ENCODE measurements at regions not wholly inside any gene's neighbourhood (a gene's known extent, or its start where the extent isn't known, plus 50 kb on each side); places are given as distances from the start of the nearest gene placed in this dataset.
A peak's percentile ranks its signal among the peaks of the same experiment; 100 is the strongest.

GRCh38 chr4:123073650-123074049 is 151.3 kb upstream of the NUDT6 start:
- Histone ChIP-seq H2AFZ (ENCODE audit: control insufficient read depth, low read depth, low read length) (no peak overlapping the region), H3K9ac (ENCODE audit: control insufficient read depth, insufficient read depth, low read length) (no peak overlapping the region), H3K4me1 (ENCODE audit: control insufficient read depth, insufficient read depth, low read length) (no peaks in the 10 kb centered on the region), H3K36me3 (ENCODE audit: control insufficient read depth in 2 of 2, insufficient read depth in 2 of 2, low read length in 1 of 2) (no peaks in the 10 kb centered on the region), H3K4me2 (ENCODE audit: control insufficient read depth, insufficient read depth) (no peak overlapping the region), H3K27ac (ENCODE audit: control insufficient read depth, insufficient read depth) (no peak overlapping the region), H3K79me2 (ENCODE audit: control insufficient read depth, insufficient read depth, low read length) (no peaks in the 10 kb centered on the region), H3K27me3 (replicated peaks in 1 of 2; ENCODE audit: control insufficient read depth in 2 of 2, insufficient read depth in 2 of 2, low read length in 1 of 2) (no peaks in the 10 kb centered on the region), H3K4me3 (no peak overlapping the region), H4K20me1 (ENCODE audit: control insufficient read depth, insufficient read depth) (no peaks in the 10 kb centered on the region), H3K9me3 (replicated peaks; ENCODE audit: control insufficient read depth, insufficient read depth, low read length) (no peaks in the 10 kb centered on the region)
- ChIA-PET CTCF (no interaction called here), SMC1A (ENCODE audit: uncharacterized antibody, unreplicated experiment) (no interaction called here), RAD21 (ENCODE audit: unreplicated experiment) (no interaction called here), POLR2A (no interaction called here)
- ATAC-seq (no peak), DNase-seq (ENCODE audit: low read depth, low spot score) (no peak), FAIRE-seq (no peak)
- no peak for TF ChIP-seq NR2C1 (IDR thresholded peaks at IDR 0.05)
- TF ChIP-seq, protein P1, sequence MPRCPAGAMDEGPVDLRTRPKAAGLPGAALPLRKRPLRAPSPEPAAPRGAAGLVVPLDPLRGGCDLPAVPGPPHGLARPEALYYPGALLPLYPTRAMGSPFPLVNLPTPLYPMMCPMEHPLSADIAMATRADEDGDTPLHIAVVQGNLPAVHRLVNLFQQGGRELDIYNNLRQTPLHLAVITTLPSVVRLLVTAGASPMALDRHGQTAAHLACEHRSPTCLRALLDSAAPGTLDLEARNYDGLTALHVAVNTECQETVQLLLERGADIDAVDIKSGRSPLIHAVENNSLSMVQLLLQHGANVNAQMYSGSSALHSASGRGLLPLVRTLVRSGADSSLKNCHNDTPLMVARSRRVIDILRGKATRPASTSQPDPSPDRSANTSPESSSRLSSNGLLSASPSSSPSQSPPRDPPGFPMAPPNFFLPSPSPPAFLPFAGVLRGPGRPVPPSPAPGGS (IDR thresholded peaks at IDR 0.05; ENCODE audit: borderline replicate concordance, insufficient read depth, low read depth, low read length, poor library complexity, severe bottlenecking), result no peak
- no TSS peak for BruUV-seq (replicated peaks)
- intact Hi-C loops (cut with micrococcal nuclease; ENCODE audit: unreplicated experiment) (no loop called here), in situ Hi-C loops (cut with MboI) (no loop called here)
- WGBS (ENCODE audit: insufficient coverage, insufficient replicate concordance, low lambda C conversion rate, missing lambda C conversion rate), result 71% methylated on average over 2 of the region's 2 CpGs

DNA sequence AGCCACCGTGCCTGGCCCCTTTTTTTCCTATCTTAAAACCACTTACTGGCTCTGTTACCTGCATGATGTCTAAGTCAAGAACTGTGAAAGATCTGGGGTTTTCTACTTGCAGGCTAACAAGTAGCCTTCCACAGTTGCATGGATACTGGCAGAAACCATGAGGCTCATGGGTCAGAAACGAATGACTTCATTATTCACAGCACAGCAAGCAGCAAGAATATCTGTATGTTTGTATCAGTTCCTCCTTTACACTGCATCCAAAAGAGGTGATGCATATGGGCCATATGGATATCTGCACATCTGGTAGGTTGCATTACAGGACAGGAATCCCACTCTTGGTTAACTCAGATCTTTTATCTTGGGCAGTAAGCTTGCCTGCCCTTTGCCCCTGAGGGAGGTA is 154.9 kb upstream of the NUDT6 start:
- DNase-seq (ENCODE audit: low read depth, low spot score) (no peak), ATAC-seq (peak; percentile 58), FAIRE-seq (no peak)
- Histone ChIP-seq H3K36me3 (ENCODE audit: control insufficient read depth in 2 of 2, insufficient read depth in 2 of 2, low read length in 1 of 2) (no peaks in the 10 kb centered on the region), H3K4me2 (ENCODE audit: control insufficient read depth, insufficient read depth) (no peak overlapping the region), H2AFZ (ENCODE audit: control insufficient read depth, low read depth, low read length) (no peak overlapping the region), H3K9me3 (replicated peaks; ENCODE audit: control insufficient read depth, insufficient read depth, low read length) (no peaks in the 10 kb centered on the region), H3K4me3 (no peak overlapping the region), H3K79me2 (ENCODE audit: control insufficient read depth, insufficient read depth, low read length) (no peaks in the 10 kb centered on the region), H3K4me1 (ENCODE audit: control insufficient read depth, insufficient read depth, low read length) (no peaks in the 10 kb centered on the region), H3K27me3 (replicated peaks in 1 of 2; ENCODE audit: control insufficient read depth in 2 of 2, insufficient read depth in 2 of 2, low read length in 1 of 2) (no peaks in the 10 kb centered on the region), H4K20me1 (ENCODE audit: control insufficient read depth, insufficient read depth) (no peaks in the 10 kb centered on the region), H3K27ac (ENCODE audit: control insufficient read depth, insufficient read depth) (no peak overlapping the region), H3K9ac (ENCODE audit: control insufficient read depth, insufficient read depth, low read length) (no peak overlapping the region)
- ChIA-PET SMC1A (ENCODE audit: uncharacterized antibody, unreplicated experiment) (no interaction called here), RAD21 (ENCODE audit: unreplicated experiment) (no interaction called here), CTCF (no interaction called here), POLR2A (no interaction called here)
- intact Hi-C loops (cut with micrococcal nuclease; ENCODE audit: unreplicated experiment), result no loop called here
- 77% methylated on average over 2 of the region's 2 CpGs for WGBS (ENCODE audit: insufficient coverage, insufficient replicate concordance, low lambda C conversion rate, missing lambda C conversion rate)
- TF ChIP-seq, protein P2, sequence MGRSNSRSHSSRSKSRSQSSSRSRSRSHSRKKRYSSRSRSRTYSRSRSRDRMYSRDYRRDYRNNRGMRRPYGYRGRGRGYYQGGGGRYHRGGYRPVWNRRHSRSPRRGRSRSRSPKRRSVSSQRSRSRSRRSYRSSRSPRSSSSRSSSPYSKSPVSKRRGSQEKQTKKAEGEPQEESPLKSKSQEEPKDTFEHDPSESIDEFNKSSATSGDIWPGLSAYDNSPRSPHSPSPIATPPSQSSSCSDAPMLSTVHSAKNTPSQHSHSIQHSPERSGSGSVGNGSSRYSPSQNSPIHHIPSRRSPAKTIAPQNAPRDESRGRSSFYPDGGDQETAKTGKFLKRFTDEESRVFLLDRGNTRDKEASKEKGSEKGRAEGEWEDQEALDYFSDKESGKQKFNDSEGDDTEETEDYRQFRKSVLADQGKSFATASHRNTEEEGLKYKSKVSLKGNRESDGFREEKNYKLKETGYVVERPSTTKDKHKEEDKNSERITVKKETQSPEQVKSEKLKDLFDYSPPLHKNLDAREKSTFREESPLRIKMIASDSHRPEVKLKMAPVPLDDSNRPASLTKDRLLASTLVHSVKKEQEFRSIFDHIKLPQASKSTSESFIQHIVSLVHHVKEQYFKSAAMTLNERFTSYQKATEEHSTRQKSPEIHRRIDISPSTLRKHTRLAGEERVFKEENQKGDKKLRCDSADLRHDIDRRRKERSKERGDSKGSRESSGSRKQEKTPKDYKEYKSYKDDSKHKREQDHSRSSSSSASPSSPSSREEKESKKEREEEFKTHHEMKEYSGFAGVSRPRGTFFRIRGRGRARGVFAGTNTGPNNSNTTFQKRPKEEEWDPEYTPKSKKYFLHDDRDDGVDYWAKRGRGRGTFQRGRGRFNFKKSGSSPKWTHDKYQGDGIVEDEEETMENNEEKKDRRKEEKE (IDR thresholded peaks at IDR 0.05), result no peak
- no peak for TF ChIP-seq SMARCA5 (IDR thresholded peaks at IDR 0.05)
- no peak for TF ChIP-seq ATF2 (IDR thresholded peaks at IDR 0.05; ENCODE audit: low read length)
- no peak for TF ChIP-seq SMAD5 (IDR thresholded peaks at IDR 0.05; ENCODE audit: low read depth)
- peak; percentile 38; the same call in 1 of the 2 replicates for TF ChIP-seq SPI1 (IDR thresholded peaks at IDR 0.05; ENCODE audit: borderline replicate concordance, insufficient read depth, low read depth, low read length)
- no TSS peak for BruUV-seq (replicated peaks)
- in situ Hi-C loops (cut with MboI), result no loop called here
